MV-4-11 (cell line): ENCODE measurements at regions not wholly inside any gene's neighbourhood (a gene's known extent, or its start where the extent isn't known, plus 50 kb on each side); places are given as distances from the start of the nearest gene placed in this dataset.
"Not testable (repeated sequence)": the region's sequence is repeated elsewhere in the genome, so short reads cannot be mapped to it uniquely, and the experiment has no call there.

Experiments
- DNase-seq: peaks from one replicate; lab custom pipeline; 2025; lab: John Stamatoyannopoulos, UW

- DNase-seq, result no peak
Measured at GRCh38 chr2:222760301-222760897, 88.9 kb downstream of the MOGAT1 start.

DNA sequence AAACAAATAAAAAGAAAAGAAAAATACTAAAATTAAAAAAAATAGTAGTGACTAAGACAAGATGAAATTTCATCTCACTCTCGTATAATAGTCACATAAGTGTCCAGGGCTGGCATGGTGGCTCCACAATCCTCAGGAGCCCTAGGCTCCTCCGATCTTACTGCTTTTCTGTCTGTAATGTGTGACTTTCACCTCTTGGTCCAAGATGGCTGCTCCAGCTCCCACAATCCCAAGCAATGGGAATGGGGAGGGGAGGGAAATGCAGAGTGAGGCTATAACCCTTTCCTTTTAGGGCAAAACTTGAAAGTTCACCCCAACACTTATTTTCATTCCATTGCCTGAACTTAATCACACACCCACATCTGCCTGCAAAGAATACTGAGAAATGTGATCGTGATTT lies 90.4 kb downstream of the MOGAT1 start:
- no peak for DNase-seq

DNA sequence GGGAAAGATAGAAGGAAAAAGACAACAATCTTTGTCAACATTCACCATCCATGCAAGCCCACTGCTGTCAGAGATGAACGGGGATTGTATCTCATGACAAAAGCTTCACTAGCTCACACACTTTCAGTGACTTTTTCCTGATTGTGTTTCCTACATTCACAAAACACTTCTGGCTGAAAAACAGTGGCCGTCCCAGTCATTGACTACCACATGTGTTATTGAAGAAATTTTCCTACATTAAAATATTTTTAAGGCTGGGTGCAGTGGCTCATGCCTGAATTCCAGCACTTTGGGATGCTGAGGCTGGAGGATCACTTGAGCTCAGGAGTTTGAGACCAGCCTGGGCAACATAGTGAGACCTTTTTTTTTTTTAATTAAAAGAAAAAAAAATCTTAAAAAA lies 90.9 kb downstream of the MOGAT1 start:
- no peak for DNase-seq

- not testable (repeated sequence) for DNase-seq
Measured at GRCh38 chr2:222765883-222766282, 94.4 kb downstream of the MOGAT1 start.

DNA sequence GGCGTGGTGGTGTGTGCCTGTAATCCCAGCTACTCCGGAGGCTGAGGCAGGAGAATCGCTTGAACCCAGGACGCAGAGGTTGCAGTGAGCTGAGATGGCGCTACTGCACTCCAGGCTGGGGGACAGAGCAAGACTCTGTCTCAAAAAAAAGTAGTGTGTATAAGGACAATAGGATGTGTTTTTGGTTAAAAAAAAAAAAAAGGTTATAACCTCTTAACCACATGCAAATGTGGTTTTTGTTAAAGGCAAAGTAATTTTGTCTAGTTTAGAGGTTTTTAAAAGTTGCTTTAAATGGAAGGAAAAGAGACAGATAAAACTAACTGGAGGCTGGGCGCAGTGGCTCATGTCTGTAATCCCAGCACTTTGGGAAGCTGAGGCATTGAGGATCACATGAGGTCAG lies 92.8 kb upstream of the ACSL3 start:
- DNase-seq, result peak; percentile 36

DNA sequence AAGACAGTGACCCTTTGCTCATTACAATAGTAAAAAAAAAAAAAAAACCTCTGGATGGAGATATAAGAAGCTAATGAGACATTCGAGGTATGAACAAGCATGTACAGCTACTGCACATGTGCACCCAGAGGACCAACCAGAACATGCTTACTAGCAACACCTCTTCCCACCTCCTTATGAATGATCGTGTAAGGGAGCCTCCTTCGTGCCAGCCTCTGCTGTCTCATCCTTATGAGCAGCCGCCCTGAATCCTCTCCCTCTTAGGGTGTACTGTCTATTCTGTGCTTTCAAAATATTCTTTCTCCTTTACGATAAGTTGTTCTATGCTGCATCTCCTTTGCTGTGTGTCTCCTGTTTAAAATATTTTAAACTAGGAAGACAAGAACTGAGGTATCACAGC lies 91.4 kb upstream of the ACSL3 start:
- no peak for DNase-seq

- no peak for DNase-seq
Measured at GRCh38 chr2:222769941-222770340, 90.9 kb upstream of the ACSL3 start.

DNA sequence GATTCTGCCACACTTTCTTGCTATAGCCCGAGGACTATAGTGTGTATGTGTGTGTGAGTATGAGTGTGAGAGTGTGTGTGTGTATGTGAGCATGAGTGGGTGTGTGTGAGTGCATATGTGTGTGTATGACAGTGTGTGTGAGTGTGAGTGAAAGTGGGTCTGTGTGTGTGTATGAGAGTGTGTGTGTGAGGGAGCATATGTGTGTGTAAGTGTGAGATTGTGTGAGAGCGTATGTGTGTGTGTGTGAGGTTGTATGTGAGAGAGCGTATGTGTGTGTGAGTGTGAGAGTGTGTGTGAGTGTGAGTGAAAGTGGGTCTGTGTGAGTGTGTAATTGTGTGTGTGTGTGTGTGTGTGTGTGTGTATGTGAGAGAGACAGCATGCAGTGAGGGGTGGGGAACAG lies 89.0 kb upstream of the ACSL3 start:
- no peak for DNase-seq

DNA sequence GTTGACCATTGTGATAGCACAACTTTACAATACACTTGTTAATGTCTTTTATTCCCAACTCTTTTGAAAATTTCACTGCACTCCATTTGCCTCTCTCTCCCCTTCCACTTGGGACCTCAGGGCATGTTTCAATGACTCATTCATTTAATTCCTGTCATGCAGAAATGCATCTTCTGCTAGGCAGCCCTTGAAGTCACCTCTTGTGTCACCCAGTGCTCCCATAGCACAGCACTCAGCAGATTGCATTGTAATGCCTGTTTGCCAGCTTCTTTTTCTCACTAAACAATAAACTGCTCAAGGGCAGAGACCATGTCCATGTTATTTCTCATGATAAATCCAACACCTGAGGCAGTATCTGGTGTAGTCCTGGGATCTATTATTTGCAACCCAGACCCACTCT lies 85.9 kb upstream of the ACSL3 start:
- no peak for DNase-seq

- no peak for DNase-seq
Measured at GRCh38 chr2:222776792-222777191, 84.0 kb upstream of the ACSL3 start.

DNA sequence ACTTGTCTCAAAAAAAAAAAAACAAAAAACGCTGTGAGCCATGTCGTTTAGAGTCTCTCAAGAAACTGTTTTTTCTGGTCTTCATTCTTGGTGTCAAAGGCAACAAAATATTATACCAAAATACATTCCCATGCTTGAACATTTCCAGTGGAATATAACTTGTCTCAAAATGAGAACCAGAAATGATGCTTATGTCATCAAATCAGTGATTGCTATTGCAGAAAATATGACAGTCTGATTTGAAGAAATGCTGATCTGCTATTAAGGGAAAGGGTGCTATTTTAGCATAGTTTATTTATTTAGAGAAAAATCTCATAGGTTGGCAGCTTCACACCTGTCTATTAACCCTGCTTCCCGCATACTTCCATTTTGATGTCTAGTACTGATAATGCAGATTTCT lies 82.4 kb upstream of the ACSL3 start:
- DNase-seq, result no peak

- no peak for DNase-seq
Measured at GRCh38 chr2:222779145-222779832, 81.5 kb upstream of the ACSL3 start.

GRCh38 chr2:222780051-222780450 lies 80.8 kb upstream of the ACSL3 start:
- DNase-seq, result peak; percentile 6

DNA sequence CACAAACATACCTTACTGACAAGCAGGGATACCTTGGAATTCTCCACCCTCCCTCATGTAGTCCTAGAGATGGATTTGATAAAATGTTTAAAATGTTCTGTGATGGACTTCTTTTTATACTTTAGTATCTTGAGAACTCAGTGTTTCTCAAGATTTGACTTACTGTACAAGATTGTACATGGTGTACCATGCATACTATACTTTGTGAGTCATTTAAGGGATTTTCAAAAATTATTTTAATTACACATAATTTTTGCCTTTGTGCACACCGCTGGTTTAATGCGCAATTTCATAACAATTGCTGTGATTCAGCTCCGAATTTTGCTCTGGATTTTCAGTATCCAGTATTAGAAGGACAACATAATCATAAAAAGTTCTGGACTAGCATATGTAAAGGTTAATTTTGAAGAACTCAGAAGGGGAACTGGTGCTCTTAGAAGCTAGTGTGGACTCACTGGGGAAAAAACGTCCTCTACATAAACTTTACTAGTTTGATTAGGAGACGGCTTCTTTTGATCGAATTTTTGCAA lies 78.6 kb upstream of the ACSL3 start:
- no peak for DNase-seq

DNA sequence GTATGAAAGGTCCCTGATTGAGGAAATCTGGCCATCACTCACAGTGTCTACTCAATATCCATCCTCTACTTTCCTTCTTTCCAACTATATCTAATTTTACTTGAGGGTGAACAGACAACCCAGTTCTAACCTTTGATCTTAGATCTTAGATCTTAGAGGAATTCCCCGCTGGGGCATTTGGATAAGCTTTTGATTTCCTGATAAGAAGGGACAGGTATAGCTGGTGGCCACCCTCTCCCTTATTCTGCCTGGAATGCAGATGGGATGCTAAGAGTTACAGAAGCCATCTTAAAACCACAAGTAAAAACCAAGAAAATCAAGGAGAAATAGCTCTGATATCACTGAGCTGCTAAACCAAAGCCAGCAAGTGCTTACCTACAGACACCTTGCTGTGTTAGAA lies 77.2 kb upstream of the ACSL3 start:
- DNase-seq, result no peak

DNA sequence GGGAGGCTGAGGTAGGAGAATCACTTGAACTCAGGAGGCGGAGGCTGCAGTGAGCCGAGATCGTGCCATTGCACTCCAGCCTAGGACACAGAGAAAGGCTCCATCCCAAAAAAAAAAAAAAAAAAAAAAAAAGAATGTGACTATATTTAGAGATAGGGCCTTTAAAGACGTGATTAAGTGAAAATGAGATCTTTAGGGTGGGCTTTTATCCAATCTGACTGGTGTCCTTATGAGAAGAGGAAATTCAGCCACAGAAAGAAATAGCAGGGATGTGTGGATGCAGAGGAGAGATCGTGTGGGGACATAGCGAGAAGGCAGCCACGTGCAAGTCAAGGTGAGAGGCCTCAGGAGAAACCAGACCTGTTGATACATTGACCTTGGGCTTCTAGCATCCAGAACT lies 69.9 kb upstream of the ACSL3 start:
- no peak for DNase-seq

DNA sequence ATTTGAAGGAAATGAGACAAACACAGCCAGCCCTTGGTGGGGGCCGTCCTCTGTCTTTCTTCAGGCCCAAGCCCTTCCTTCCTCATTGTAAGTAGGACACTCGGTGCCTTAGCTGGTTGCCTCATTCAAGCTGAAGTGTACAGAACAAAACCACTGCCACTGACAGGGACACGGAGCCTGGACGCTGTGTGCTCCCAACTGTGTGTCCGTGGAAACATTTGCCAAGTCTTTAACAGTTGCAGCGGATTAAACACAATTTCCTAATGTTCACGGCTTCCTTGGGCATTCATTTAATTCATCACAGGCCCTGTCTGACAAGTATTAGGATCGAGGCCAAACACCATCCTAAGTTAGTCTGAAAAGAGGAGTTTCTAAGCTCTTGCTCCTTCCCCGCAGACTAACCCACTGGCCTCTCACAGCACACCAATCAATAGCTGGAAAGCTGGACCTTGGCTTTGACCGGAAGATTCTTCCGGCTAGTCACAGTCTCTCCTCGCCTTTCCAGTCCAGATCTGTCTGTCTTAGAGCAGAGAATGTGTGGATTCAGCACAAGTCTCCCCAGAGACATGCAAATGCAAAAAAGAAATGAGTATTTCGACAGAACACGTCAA lies 68.7 kb upstream of the ACSL3 start:
- DNase-seq, result peak; percentile 79

- no peak for DNase-seq
Measured at GRCh38 chr2:222794585-222795449, 66.0 kb upstream of the ACSL3 start.

DNA sequence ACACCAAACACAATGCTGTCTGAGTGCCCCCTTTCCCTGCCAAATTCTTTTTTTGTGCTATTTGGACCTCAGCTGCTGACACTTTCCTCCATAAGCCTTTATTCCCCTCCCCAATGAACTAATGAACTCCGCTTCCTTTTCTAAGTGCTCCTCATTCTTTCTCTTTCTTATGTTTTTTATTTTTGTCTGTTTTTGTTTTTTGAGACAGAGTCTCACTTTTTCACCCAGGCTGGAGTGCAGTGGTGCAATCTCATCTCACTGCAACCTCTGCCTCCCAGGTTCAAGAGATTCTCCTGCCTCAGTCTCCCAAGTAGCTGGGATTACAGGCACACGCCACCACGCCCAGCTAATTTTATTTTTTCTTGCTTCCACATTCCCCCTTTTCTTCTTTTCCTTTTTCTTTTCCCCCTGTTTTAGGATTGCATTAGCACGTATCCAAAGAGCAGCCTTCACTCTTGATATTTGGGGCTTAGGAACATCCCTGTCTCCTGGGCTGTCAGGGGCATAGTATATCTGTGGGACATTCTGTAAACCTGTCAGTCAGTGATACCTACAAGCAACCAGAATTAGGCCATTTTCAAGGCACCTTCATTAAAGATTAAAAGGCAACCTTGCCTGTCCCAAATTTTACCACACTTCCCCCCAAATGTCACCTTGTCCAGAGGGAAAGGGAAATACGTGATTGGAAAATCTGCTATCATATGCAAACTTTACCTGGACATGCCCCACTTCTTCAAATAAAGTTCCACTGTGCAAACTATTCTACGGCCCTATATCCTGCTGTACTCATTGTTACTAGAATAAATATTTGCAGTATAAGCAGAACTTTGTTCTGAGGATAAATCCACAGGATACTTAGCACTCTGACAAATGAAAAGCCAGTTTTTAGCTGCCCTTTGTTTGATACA lies 65.1 kb upstream of the ACSL3 start:
- DNase-seq, result no peak

DNA sequence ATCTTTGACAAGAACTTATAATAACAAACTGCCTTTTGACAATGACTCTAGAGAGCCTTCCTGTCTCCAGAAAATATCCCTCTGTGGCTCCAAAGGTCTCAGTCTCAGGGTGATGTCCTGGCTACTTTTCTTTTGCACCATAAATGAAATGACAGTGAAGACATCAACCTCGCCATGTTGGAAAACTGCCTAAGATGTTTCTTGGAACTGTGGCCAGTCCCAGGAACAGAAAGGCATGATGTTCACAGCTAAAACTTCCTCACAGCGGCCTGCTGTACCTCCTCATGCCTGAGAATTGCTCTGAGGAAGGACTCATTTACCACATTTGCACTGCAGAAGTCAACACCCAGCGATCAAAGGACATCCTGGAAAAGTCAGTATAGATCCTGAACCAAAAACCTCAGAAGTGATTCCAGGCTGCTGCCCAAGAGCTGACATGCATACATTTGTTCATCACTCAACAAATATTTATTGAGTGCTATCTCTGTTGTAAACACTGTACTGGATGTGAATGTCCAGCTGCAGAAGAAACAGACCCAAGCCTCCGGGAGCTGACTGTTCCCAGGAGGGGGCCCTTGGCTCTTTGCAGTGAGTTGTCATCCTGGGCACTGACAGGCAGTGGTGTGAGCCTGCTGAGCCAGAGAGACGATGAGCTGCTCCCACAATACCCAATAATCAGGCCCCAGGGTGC lies 64.3 kb upstream of the ACSL3 start:
- no peak for DNase-seq

- DNase-seq, result no peak
Measured at GRCh38 chr2:222797261-222797660, 63.6 kb upstream of the ACSL3 start.
